Endothelial cell of umbilical vein (primary cell): ENCODE measurements at regions not wholly inside any gene's neighbourhood (a gene's known extent, or its start where the extent isn't known, plus 50 kb on each side); places are given as distances from the start of the nearest gene placed in this dataset.

Experiments used
- BruUV-seq: library from RNA; stranded (reverse); fragments of 400-500 nt; replicated peaks from 2 replicates; lab custom pipeline; 2021; lab: Mats Ljungman, UMichigan
- CTCF ChIA-PET: fragments of 300-600, 350-600 bp; sonication (Branson Sonifier 250); formaldehyde crosslinking; loops from one replicate; lab custom pipeline; 2021; ENCODE audit warnings: antibody characterized with exemption, inconsistent platforms; lab: Charles Lee
- POLR2A ChIA-PET: fragments of 300-600, 350-600 bp; sonication (Branson Sonifier 250); formaldehyde crosslinking; loops from one replicate; lab custom pipeline; 2021; ENCODE audit warnings: antibody characterized with exemption, inconsistent platforms; lab: Charles Lee
- DNase-seq: peaks from one replicate; pipeline ENCODE4 v3.0.0-alpha.2; 2011; ENCODE audit warnings: low read depth, low spot score
- FAIRE-seq: peaks from 2 replicates; lab custom pipeline; 2011; peaks lifted over from hg19 to GRCh38; lab: Jason Lieb, UNC
- H2AFZ ChIP-seq: 2 replicates; pipeline ENCODE4 v1.6.0; 2012; ENCODE audit warnings: low read depth, low read length, control low read depth, inconsistent platforms
- H3K27ac ChIP-seq: 2 replicates; pipeline ENCODE4 v1.5.1; 2011; ENCODE audit warnings: low read depth, mild to moderate bottlenecking, control low read depth, low read length, moderate library complexity; ENCODE audit not compliant: insufficient read depth
- H3K27me3 ChIP-seq, 2 experiments: 2 replicates each; pipeline versions ENCODE4 v1.6.0 to v1.6.1; 2011; ENCODE audit warnings: low read length in 2 of 2, mixed read lengths in 1 of 2; ENCODE audit not compliant: control insufficient read depth in 2 of 2, insufficient read depth in 2 of 2
- H3K36me3 ChIP-seq, 2 experiments: 2 replicates in 1 of 2; 3 replicates in 1 of 2; pipeline ENCODE4 v1.5.1; 2011; ENCODE audit warnings: low read length in 2 of 2, mild to moderate bottlenecking in 1 of 2, moderate library complexity in 1 of 2; ENCODE audit not compliant: control insufficient read depth in 2 of 2, insufficient read depth in 2 of 2; ENCODE audit errors: extremely low read depth in 1 of 2
- H3K4me1 ChIP-seq: 3 replicates; pipeline ENCODE4 v1.5.1; 2011; ENCODE audit warnings: mild to moderate bottlenecking, low read length; ENCODE audit not compliant: control insufficient read depth, insufficient read depth; ENCODE audit errors: extremely low read depth
- H3K4me2 ChIP-seq: 2 replicates; pipeline ENCODE4 v1.6.1; 2011; ENCODE audit warnings: low read length, control low read depth, mixed read lengths; ENCODE audit not compliant: insufficient read depth
- H3K4me3 ChIP-seq, 3 experiments: fragments of 200-600 bp in 1 of 3; sonication (generic), shearing (Covaris generic) in 1 of 3; replicated peaks in 1 of 3; 2 replicates each; pipeline ENCODE4 v1.5.1; 2011 to 2016; ENCODE audit warnings: control low read depth in 3 of 3, low read length in 3 of 3, mild to moderate bottlenecking in 2 of 3, inconsistent platforms in 1 of 3, low read depth in 1 of 3, moderate library complexity in 1 of 3; ENCODE audit not compliant: insufficient read depth in 1 of 3
- H3K79me2 ChIP-seq: 2 replicates; pipeline ENCODE4 v1.6.0; 2012; ENCODE audit warnings: low read length, inconsistent platforms; ENCODE audit not compliant: control insufficient read depth, insufficient read depth
- H3K9ac ChIP-seq: replicated peaks from 2 replicates; pipeline ENCODE3; 2011; ENCODE audit warnings: low read length, control low read depth; ENCODE audit not compliant: insufficient read depth; ENCODE audit errors: extremely low read depth
- H3K9me1 ChIP-seq: replicated peaks from 3 replicates; pipeline ENCODE4 v1.6.0; 2011; ENCODE audit warnings: mild to moderate bottlenecking, low read length; ENCODE audit not compliant: control insufficient read depth, insufficient read depth; ENCODE audit errors: extremely low read depth
- H3K9me3 ChIP-seq: replicated peaks from 2 replicates; pipeline ENCODE4 v1.5.1; 2012; ENCODE audit warnings: low read length, inconsistent platforms; ENCODE audit not compliant: control insufficient read depth, insufficient read depth
- H4K20me1 ChIP-seq: replicated peaks from 2 replicates; pipeline ENCODE3; 2011; ENCODE audit warnings: mild to moderate bottlenecking, low read length; ENCODE audit not compliant: control insufficient read depth, insufficient read depth; ENCODE audit errors: extremely low read depth
- CTCF ChIP-seq, 2 donors: IDR thresholded peaks; 1 replicate in 1 of 2; 2 replicates in 1 of 2; pipeline ENCODE4 v1.5.1; 2011; ENCODE audit warnings: low read length in 2 of 2, mild to moderate bottlenecking in 2 of 2, moderate library complexity in 2 of 2, control low read depth in 1 of 2, inconsistent platforms in 1 of 2, low read depth in 1 of 2; ENCODE audit not compliant: insufficient read depth in 1 of 2; ENCODE audit errors: extremely low read depth in 1 of 2
- EZH2 ChIP-seq: IDR thresholded peaks from 2 replicates; pipeline ENCODE4 v1.6.1; 2012; ENCODE audit warnings: borderline replicate concordance, low read depth, mild to moderate bottlenecking, moderate library complexity, low read length, inconsistent platforms; ENCODE audit not compliant: severe bottlenecking
- FOS ChIP-seq: IDR thresholded peaks from 2 replicates; pipeline ENCODE4 v1.6.1; 2011; ENCODE audit warnings: mild to moderate bottlenecking, low read length, moderate library complexity, borderline replicate concordance; ENCODE audit not compliant: insufficient read depth
- GATA2 ChIP-seq: IDR thresholded peaks from 2 replicates; pipeline ENCODE4 v1.7.0; 2011; ENCODE audit warnings: low read depth, mild to moderate bottlenecking, moderate library complexity, mixed read lengths, low read length; ENCODE audit not compliant: insufficient read length, insufficient read depth
- JUN ChIP-seq: IDR thresholded peaks from 2 replicates; pipeline ENCODE4 v1.6.1; 2011; ENCODE audit warnings: borderline replicate concordance, low read depth; ENCODE audit not compliant: insufficient read length, insufficient read depth
- MAX ChIP-seq: IDR thresholded peaks from 2 replicates; pipeline ENCODE4 v1.6.1; 2011; ENCODE audit not compliant: insufficient read depth, insufficient read length
- MYC ChIP-seq: IDR thresholded peaks from one replicate; pipeline ENCODE4 v1.6.1; 2011; ENCODE audit warnings: mild to moderate bottlenecking, low read depth, low read length
- POLR2A ChIP-seq: IDR thresholded peaks from 2 replicates; pipeline ENCODE4 v1.6.1; 2012; ENCODE audit warnings: low read depth, mild to moderate bottlenecking, control low read depth, low read length
- POLR2AphosphoS5 ChIP-seq: IDR thresholded peaks from 2 replicates; pipeline ENCODE4 v1.6.1; 2012; ENCODE audit warnings: low read depth, mild to moderate bottlenecking, control low read depth, low read length, moderate library complexity; ENCODE audit not compliant: insufficient read depth
- dilution Hi-C: fragments of 300-500 bp; cut with MboI; formaldehyde crosslinking; loops from one replicate; pipeline ENCODE4 v1.15.0; 2019; ENCODE audit warnings: low sequenced_read_pairs; ENCODE audit not compliant: extremely low pct_ligation_motif_present
- intact Hi-C: fragments of 100-400 bp; cut with micrococcal nuclease; formaldehyde crosslinking; loops from one replicate; pipeline ENCODE4 v1.10.0; 2022

- Histone ChIP-seq H3K4me2 (no peak overlapping the region), H2AFZ (no peak overlapping the region), H4K20me1 (no peaks in the 10 kb centered on the region), H3K36me3 (no peaks in the 10 kb centered on the region), H3K27ac (no peak overlapping the region), H3K4me3 (no peak overlapping the region), H3K9me1 (no peaks in the 10 kb centered on the region), H3K79me2 (no peaks in the 10 kb centered on the region), H3K9me3 (no peaks in the 10 kb centered on the region), H3K9ac (no peak overlapping the region), H3K4me1 (no peaks in the 10 kb centered on the region), H3K27me3 (no peaks in the 10 kb centered on the region)
- intact Hi-C loops, result no loop called here
- BruUV-seq, result no TSS peak
- dilution Hi-C loops, result no loop called here
- DNase-seq (no peak), FAIRE-seq (no peak)
- TF ChIP-seq MYC (no peak), JUN (no peak), POLR2A (no peak), GATA2 (no peak), POLR2AphosphoS5 (no peak), EZH2 (no peak), MAX (no peak), FOS (no peak), CTCF (IDR thresholded peaks at IDR 0.05; ENCODE audit: extremely low read depth in 1 of 2, insufficient read depth in 1 of 2, low read depth in 1 of 2, low read length in 2 of 2) (no peak)
- ChIA-PET POLR2A (no interaction called here), CTCF (interaction anchor here (1.1 to 1.3 kb wide), 2 partner anchors 9 to 14 kb away, joined by 3 read pairs; no protein-coding TSS in a partner anchor)
Observed at GRCh38 chr4:25506032-25506571, 129.0 kb downstream of the ANAPC4 start.
